IMR-90 (cell line): ENCODE measurements at regions not wholly inside any gene's neighbourhood (a gene's known extent, or its start where the extent isn't known, plus 50 kb on each side); places are given as distances from the start of the nearest gene placed in this dataset.

Experiments used
- ATAC-seq: fragments of 200-7000 bp; cut with Tn5 transposase; 2 replicates; pipeline ENCODE4 v1.9.1; 2020; ENCODE audit warnings: low read depth, mild to moderate bottlenecking, moderate library complexity
- BruUV-seq: library from RNA; stranded (reverse); fragments of 400-500 nt; replicated peaks from 2 replicates; lab custom pipeline; 2021; lab: Mats Ljungman, UMichigan
- CTCF ChIA-PET: fragments of 300-600 bp; formaldehyde crosslinking; extraction: SDS; loops from one replicate; lab custom pipeline; 2021; ENCODE audit warnings: antibody characterized with exemption; lab: Yijun Ruan, JAX
- POLR2A ChIA-PET: fragments of 300-600 bp; sonication (Branson Sonifier 250); formaldehyde crosslinking; loops from one replicate; lab custom pipeline; 2022; ENCODE audit warnings: antibody characterized with exemption; ENCODE audit not compliant: unreplicated experiment; lab: Charles Lee
- DNase-seq: peaks from one replicate; pipeline ENCODE4 v3.0.0; 2013
- H2AFZ ChIP-seq: replicated peaks from 2 replicates; pipeline ENCODE3; 2013; ENCODE audit warnings: low read length, mild to moderate bottlenecking; ENCODE audit not compliant: poor library complexity
- H2AK5ac ChIP-seq: 2 replicates; pipeline ENCODE4 v1.6.1; 2013; ENCODE audit warnings: low read depth, low read length, inconsistent platforms
- H2AK9ac ChIP-seq: replicated peaks from 2 replicates; pipeline ENCODE3; 2013; ENCODE audit warnings: mild to moderate bottlenecking, low read depth, low read length, moderate library complexity; ENCODE audit not compliant: poor library complexity
- H2BK120ac ChIP-seq: 2 replicates; pipeline ENCODE4 v1.6.1; 2013; ENCODE audit warnings: low read depth, low read length, inconsistent platforms
- H2BK15ac ChIP-seq: 3 replicates; pipeline ENCODE4 v1.6.1; 2013; ENCODE audit warnings: low read depth, low read length, inconsistent platforms
- H2BK20ac ChIP-seq: 2 replicates; pipeline ENCODE4 v1.6.1; 2013; ENCODE audit warnings: low read depth, mild to moderate bottlenecking, inconsistent platforms, low read length, moderate library complexity
- H2BK5ac ChIP-seq: 2 replicates; pipeline ENCODE4 v1.6.1; 2013; ENCODE audit warnings: mild to moderate bottlenecking, low read depth, low read length, inconsistent platforms; ENCODE audit not compliant: poor library complexity, severe bottlenecking
- H3K14ac ChIP-seq: replicated peaks from 2 replicates; pipeline ENCODE4 v1.6.1; 2013; ENCODE audit warnings: low read depth, low read length, inconsistent platforms
- H3K18ac ChIP-seq: 2 replicates; pipeline ENCODE4 v1.6.1; 2013; ENCODE audit warnings: low read depth, low read length, control low read depth
- H3K23ac ChIP-seq: 2 replicates; pipeline ENCODE4 v1.6.1; 2013; ENCODE audit warnings: low read depth, low read length, inconsistent platforms
- H3K27ac ChIP-seq: 2 replicates; pipeline ENCODE4 v1.5.1; 2013; ENCODE audit warnings: mild to moderate bottlenecking, control low read depth, low read length; ENCODE audit not compliant: insufficient read depth
- H3K27me3 ChIP-seq: 2 replicates; pipeline ENCODE4 v1.6.1; 2013; ENCODE audit warnings: low read length; ENCODE audit not compliant: control insufficient read depth, insufficient read depth
- H3K36me3 ChIP-seq: 2 replicates; pipeline ENCODE4 v1.6.1; 2013; ENCODE audit warnings: low read length, mixed read lengths; ENCODE audit not compliant: control insufficient read depth, insufficient read depth
- H3K4ac ChIP-seq: 2 replicates; pipeline ENCODE4 v1.6.1; 2013; ENCODE audit warnings: low read depth, low read length, inconsistent platforms
- H3K4me1 ChIP-seq: 2 replicates; pipeline ENCODE4 v1.6.1; 2013; ENCODE audit warnings: low read length, mixed read lengths; ENCODE audit not compliant: control insufficient read depth, insufficient read depth
- H3K4me2 ChIP-seq: 2 replicates; pipeline ENCODE4 v1.6.1; 2013; ENCODE audit warnings: low read depth, mild to moderate bottlenecking, control low read depth, low read length, moderate library complexity
- H3K4me3 ChIP-seq: 2 replicates; pipeline ENCODE4 v1.5.1; 2013; ENCODE audit warnings: low read depth, mild to moderate bottlenecking, control low read depth, low read length, moderate library complexity; ENCODE audit not compliant: insufficient read depth
- H3K56ac ChIP-seq: 2 replicates; pipeline ENCODE4 v1.6.1; 2013; ENCODE audit warnings: low read length, inconsistent platforms; ENCODE audit not compliant: insufficient read depth; ENCODE audit errors: extremely low read depth
- H3K79me1 ChIP-seq, 2 experiments: 2 replicates each; pipeline ENCODE4 v1.6.1; 2013; ENCODE audit warnings: low read length in 2 of 2, inconsistent platforms in 1 of 2, low read depth in 1 of 2
- H3K9ac ChIP-seq: 2 replicates; pipeline ENCODE4 v1.6.1; 2013; ENCODE audit warnings: low read depth, low read length, control low read depth
- H3K9me1 ChIP-seq: 2 replicates; pipeline ENCODE4 v1.6.1; 2013; ENCODE audit warnings: low read length, inconsistent platforms; ENCODE audit not compliant: insufficient read depth
- H3K9me3 ChIP-seq: 2 replicates; pipeline ENCODE4 v1.6.1; 2013; ENCODE audit warnings: low read length; ENCODE audit not compliant: control insufficient read depth, insufficient read depth
- H4K20me1 ChIP-seq: 2 replicates; pipeline ENCODE4 v1.6.1; 2013; ENCODE audit warnings: low read length, inconsistent platforms; ENCODE audit not compliant: insufficient read depth
- H4K5ac ChIP-seq: 2 replicates; pipeline ENCODE4 v1.6.1; 2013; ENCODE audit warnings: mild to moderate bottlenecking, low read depth, low read length, control low read depth
- H4K8ac ChIP-seq, 2 experiments: 2 replicates each; pipeline ENCODE4 v1.6.1; 2013; ENCODE audit warnings: low read depth in 2 of 2, low read length in 2 of 2, control low read depth in 1 of 2, inconsistent platforms in 1 of 2
- H4K91ac ChIP-seq: 2 replicates; pipeline ENCODE4 v1.6.1; 2013; ENCODE audit warnings: low read depth, low read length, inconsistent platforms; ENCODE audit not compliant: insufficient read depth
- BHLHE40 ChIP-seq: fragments of 150-350 bp; IDR thresholded peaks from 2 replicates; pipeline ENCODE4 v1.6.1; 2016; ENCODE audit warnings: mild to moderate bottlenecking, low read depth, low read length
- CEBPB ChIP-seq: IDR thresholded peaks from 2 replicates; pipeline ENCODE4 v1.6.1; 2012; ENCODE audit warnings: low read depth, low read length, improper control_type of control experiment
- CHD1 ChIP-seq: IDR thresholded peaks from 2 replicates; pipeline ENCODE4 v1.6.1; 2012; ENCODE audit warnings: low read depth, low read length, improper control_type of control experiment
- CTCF ChIP-seq: conservative IDR thresholded peaks from 2 replicates; pipeline ENCODE4 v1.5.1; 2012; ENCODE audit warnings: mild to moderate bottlenecking, low read depth, low read length, improper control_type of control experiment
- ELK1 ChIP-seq: fragments of 150-350 bp; IDR thresholded peaks from 2 replicates; pipeline ENCODE4 v1.6.1; 2016; ENCODE audit warnings: low read depth, mild to moderate bottlenecking, low read length, moderate library complexity, borderline replicate concordance
- FOS ChIP-seq: fragments of 150-350 bp; IDR thresholded peaks from 2 replicates; pipeline ENCODE4 v1.6.1; 2016; ENCODE audit warnings: low read depth, low read length
- NFE2L2 ChIP-seq: fragments of 150-350 bp; IDR thresholded peaks from 2 replicates; pipeline ENCODE4 v1.6.1; 2016; ENCODE audit warnings: low read depth, mild to moderate bottlenecking, low read length
- RCOR1 ChIP-seq: IDR thresholded peaks from 2 replicates; pipeline ENCODE4 v1.6.1; 2012; ENCODE audit warnings: mild to moderate bottlenecking, low read length, improper control_type of control experiment; ENCODE audit not compliant: insufficient replicate concordance
- SMC3 ChIP-seq: fragments of 150-350 bp; IDR thresholded peaks from 2 replicates; pipeline ENCODE4 v1.6.1; 2016; ENCODE audit warnings: low read depth, mild to moderate bottlenecking, antibody characterized with exemption, low read length, moderate library complexity
- USF2 ChIP-seq: fragments of 150-350 bp; IDR thresholded peaks from 2 replicates; pipeline ENCODE4 v1.6.1; 2017; ENCODE audit warnings: mild to moderate bottlenecking, antibody characterized with exemption, low read length, low read depth
- WGBS, 2 experiments: methylation state at CpG; one replicate each; pipeline versions ENCODE4 v1.1.5 to v1.1.7; 2013; ENCODE audit warnings: missing lambda C conversion rate in 2 of 2; ENCODE audit not compliant: insufficient read length in 1 of 2; ENCODE audit errors: extremely low coverage in 2 of 2; 5-methylcytosine and 5-hydroxymethylcytosine counted together
- dilution Hi-C: fragments of 300-500 bp; cut with HindIII; formaldehyde crosslinking; loops from one replicate; pipeline ENCODE4 v1.14.3; 2018; ENCODE audit warnings: low sequenced_read_pairs; ENCODE audit not compliant: unreplicated experiment
- in situ Hi-C: fragments of 300-500 bp; cut with MboI; formaldehyde crosslinking; loops from 3 replicates; pipeline ENCODE4 v1.14.3; 2019; ENCODE audit warnings: low sequenced_read_pairs, inconsistent platforms, mixed read lengths
- intact Hi-C: fragments of 100-400 bp; cut with micrococcal nuclease; formaldehyde crosslinking; loops from 2 replicates; pipeline ENCODE4 v1.10.0; 2022

- dilution Hi-C loops, result no loop called here
Measured at GRCh38 chr9:120038342-120038741, 541.6 kb downstream of the CDK5RAP2 start.

More at GRCh38 chr9:120038342-120038741, 541.6 kb downstream of the CDK5RAP2 start:
- H3K36me3 ChIP-seq, result no peaks in the 10 kb centered on the region
- H3K9me1 ChIP-seq, result no peaks in the 10 kb centered on the region
- H4K5ac ChIP-seq, result no peak overlapping the region
- no peak overlapping the region for H3K18ac ChIP-seq
- CTCF ChIA-PET, result no interaction called here
- H3K4me2 ChIP-seq, result no peak overlapping the region
- H3K4me3 ChIP-seq, result no peak overlapping the region
- no peak overlapping the region for H2BK15ac ChIP-seq
- no peak overlapping the region for H4K91ac ChIP-seq
- in situ Hi-C loops (no loop called here), intact Hi-C loops (no loop called here)
- no peaks in the 10 kb centered on the region for H3K79me1 ChIP-seq
- H3K23ac ChIP-seq, result no peak overlapping the region
- POLR2A ChIA-PET, result no interaction called here
- H2AK5ac ChIP-seq, result no peak overlapping the region
- no peak overlapping the region for H2BK20ac ChIP-seq
- no peaks in the 10 kb centered on the region for H3K27me3 ChIP-seq
- no peak overlapping the region for H3K14ac ChIP-seq
- ATAC-seq (no peak), DNase-seq (no peak)
- H3K9me3 ChIP-seq, result peaks cover 2% of the 10 kb centered on the region; the same call in 1 of the 2 replicates
- no CpG with 5 or more reads among the region's 4 CpGs for WGBS, 2 experiments
- no peak overlapping the region for H3K9ac ChIP-seq
- H2AFZ ChIP-seq, result no peak overlapping the region
- H2AK9ac ChIP-seq, result no peak overlapping the region
- no peaks in the 10 kb centered on the region for H4K20me1 ChIP-seq
- no TSS peak for BruUV-seq
- H3K4ac ChIP-seq, result no peak overlapping the region
- no peak overlapping the region for H3K27ac ChIP-seq
- TF ChIP-seq FOS (no peak), USF2 (no peak), ELK1 (no peak), NFE2L2 (no peak), RCOR1 (no peak), CTCF (no peak), CHD1 (no peak), CEBPB (no peak), BHLHE40 (no peak), SMC3 (no peak)
- H2BK5ac ChIP-seq, result no peak overlapping the region
- no peaks in the 10 kb centered on the region for H3K4me1 ChIP-seq
- H2BK120ac ChIP-seq, result no peak overlapping the region
- no peak overlapping the region for H4K8ac ChIP-seq
- no peak overlapping the region for H3K56ac ChIP-seq
